HG03558 (cell line): ENCODE measurements at regions not wholly inside any gene's neighbourhood (a gene's known extent, or its start where the extent isn't known, plus 50 kb on each side); places are given as distances from the start of the nearest gene placed in this dataset.

ENCODE experiments used
- ATAC-seq: cut with Tn5 transposase; IDR thresholded peaks from one replicate; pipeline ENCODE4 v1.9.1; 2021; ENCODE audit warnings: moderate number of reproducible peaks; ENCODE audit not compliant: unreplicated experiment; ENCODE audit errors: extremely low read depth

DNA sequence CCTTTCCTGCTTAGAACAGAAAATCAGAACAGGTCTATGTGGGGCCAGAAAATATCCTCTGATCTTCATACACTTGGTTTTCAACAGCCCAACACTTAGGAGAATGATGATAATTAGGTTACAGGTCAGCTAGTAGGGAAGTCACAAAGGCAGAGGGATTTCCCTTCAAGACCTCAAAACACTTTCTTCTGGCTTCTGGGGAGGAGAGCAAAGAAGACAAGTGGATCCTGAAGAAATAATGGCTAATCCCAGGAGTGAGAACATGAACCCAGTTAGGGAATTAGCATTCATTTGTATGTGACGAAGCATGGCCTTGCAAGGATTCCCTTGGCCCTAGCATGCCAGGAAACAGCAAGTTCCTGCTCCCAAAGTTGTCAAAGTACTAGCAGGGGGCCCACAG is 223.3 kb downstream of the BCAT1 start:
- no peak for ATAC-seq

DNA sequence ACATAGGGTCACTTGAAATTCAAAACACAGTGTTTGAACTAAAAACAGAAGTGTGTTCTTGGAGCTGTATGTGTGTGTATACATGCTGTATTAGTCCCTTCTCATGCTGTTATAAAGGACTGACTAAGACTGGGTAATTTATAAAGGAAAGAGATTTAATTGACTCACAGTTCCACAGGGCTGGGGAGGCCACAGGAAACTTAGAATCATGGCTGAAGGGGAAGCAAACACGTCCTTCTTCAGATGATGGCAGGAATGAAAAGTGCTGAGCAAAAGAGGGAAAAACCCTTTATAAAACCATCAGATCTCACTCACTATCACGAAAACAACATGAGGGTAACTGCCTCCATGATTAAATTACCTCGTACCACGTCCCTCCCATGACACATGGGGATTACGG is 224.1 kb downstream of the BCAT1 start:
- no peak for ATAC-seq

DNA sequence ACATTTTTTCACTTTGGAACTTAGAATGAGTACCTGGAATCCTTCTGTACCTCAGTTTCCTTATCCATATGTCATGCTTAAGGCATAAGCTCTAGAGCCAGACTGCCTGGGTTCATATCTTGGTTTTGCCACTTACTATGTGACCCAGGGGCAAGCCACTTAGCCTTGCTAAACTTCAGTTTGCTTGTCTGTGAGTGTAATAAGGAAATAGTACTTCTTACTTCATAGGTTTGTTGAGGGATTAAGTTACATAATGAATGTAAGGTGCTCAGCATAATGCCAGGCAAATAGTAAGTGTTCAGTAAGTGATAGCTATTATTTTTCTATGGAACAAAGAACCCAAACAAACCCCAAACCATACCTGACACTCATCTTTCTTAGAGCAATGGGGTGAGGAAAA is 225.1 kb downstream of the BCAT1 start:
- no peak for ATAC-seq

DNA sequence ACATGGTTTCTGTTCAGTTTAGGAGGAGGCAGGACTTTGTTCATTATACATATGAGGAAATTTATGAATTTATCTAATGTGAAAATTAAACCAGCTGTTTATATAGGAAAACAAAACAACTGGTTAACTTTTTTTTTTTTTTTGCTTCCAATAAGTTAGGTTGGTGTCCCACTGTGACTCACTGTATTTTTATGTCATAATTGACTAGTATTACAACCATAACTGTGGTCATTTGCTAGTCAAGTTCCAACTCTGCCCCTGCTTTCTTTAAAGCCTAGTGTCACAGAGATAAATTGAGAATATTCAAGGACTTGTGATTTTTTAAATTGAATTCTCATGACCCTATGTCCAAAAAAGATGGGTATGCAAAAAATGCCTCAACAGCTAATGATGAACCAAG is 227.7 kb downstream of the BCAT1 start:
- ATAC-seq, result no peak

DNA sequence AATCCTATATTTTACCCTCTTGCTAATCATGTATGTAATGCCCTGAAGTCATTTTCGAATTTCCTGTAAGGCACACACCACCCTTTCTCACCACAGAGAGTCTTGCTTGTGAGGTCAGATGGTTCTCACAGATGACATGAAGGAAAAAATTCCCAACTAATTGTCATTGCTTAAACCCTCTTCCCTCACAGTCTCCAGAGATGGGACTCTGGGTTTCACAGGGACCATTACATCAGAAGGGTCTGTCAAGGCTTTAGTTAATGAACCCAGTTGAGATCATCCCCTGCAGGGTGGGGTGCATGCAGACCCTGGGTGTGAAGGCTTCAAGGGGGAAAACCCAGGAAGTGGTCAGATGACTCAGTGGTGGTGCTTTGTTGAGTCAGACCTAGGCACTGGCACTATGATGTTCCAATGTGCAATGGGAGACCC is 229.6 kb downstream of the BCAT1 start:
- ATAC-seq, result peak; percentile 84

DNA sequence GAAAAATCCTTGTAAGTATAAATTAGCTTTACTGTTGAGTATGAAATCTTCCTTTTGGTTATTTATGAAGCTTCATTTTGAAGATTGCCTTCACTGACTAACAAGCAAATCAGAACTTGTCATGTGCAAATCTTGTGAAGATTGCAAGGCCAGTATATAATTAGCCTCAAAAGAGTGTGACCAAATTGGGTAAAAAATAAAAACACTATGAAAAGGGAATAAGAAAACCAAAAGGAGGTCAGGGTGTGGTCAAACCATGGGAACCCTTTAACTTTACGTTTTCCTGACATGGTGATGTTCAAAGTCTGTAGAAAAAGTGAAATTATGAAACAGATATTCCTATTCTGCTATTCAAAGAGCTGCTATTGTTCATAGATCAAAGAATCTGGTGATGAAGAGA is 230.3 kb downstream of the BCAT1 start:
- ATAC-seq, result no peak

DNA sequence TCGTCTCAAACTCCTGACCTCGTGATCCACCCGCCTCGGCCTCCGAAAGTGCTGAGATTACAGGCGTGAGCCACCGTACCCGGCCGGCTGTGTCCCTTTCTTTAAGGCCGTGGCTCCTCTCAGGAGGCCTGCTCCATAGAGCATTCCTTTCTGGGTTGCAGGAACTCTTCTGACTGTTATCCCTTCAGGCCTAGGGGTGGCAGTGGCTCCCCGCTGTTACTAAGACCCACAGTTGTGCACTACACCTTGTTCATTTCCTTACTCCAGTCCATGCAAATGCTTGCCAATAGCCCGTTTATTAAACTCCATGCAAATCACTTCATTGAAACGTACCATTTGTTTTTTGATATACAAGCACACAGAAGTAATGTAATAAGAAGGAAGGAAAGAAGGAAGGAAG is 234.7 kb downstream of the BCAT1 start:
- ATAC-seq, result no peak

DNA sequence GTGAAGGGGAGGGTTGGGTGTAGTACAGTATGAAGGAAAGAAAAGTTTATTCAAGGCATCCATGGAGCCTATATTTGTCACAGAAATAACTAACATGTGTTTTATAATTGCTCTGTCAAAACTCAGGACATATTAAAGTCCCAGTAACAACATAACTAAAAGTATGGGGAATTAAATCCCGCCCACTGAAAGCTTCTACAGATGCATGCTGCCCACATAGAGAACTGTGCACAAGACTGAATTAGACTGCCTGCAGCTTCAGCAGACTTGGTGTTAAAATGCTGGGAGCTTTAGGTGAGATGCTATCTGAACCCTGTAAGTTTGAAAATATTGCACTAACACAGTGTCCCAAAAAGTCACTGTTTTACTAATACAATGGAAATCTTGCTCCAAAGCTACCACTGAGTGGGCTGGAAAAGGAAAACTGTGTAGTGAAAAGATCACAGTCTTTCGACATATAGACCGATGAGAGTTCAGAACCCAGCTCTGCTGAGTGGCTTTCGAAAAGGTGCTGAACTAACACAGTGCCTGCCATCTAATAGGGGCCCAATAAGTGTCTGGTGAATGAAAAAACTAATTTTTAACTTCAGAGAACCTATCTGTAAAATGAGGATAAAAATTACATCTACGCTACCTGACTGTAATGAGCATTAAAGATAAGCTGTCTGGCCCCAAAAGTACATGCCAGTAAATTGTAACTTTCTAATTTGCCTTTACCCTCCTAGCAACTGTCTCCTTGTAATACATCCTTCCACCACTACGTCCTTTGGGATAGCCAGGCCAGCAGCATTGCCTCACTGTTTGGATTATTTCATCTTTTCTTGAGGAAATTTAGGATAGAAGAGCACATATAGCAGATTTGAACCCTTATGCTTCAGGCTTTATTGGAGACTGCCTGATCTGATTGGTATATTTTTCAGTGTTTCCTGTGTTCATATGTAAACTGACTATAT is 237.6 kb downstream of the BCAT1 start:
- no peak for ATAC-seq

DNA sequence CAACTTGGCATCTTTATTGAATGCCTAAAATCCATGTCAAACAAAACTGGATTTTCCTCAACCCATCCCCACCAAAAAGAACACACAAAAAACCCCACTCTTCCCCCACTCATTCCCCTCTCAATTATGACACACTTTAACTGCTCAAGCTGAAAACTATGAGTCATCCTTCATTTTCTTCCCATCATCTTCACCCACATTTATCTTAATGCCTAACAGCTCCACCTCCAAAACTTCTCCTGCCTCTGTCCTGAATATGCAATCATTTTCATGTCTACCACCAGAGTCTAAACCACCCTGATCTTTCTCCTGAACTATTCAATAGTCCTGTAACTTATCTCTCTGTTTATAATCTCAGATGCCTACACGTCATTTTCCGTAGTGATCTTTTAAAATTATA is 239.7 kb downstream of the BCAT1 start:
- ATAC-seq, result no peak

DNA sequence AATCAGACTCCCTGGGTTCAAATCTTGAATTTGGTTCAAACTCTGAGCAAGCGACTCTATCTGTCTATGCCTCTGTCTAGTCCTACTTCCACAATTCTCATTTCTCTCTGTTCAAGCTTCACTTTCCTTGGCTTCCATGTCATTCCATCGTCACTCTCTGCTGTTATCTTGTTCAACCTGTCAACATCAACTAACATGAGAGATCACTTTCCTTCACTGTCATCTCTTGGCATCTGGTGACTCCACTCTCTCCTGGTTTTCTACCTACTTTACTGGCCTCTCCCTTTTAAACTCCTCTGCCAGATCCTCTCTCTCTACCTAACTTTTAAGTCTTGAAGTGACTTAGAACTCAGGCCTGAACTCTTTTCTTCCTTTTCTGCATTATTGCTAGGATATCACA is 240.2 kb downstream of the BCAT1 start:
- ATAC-seq, result no peak

DNA sequence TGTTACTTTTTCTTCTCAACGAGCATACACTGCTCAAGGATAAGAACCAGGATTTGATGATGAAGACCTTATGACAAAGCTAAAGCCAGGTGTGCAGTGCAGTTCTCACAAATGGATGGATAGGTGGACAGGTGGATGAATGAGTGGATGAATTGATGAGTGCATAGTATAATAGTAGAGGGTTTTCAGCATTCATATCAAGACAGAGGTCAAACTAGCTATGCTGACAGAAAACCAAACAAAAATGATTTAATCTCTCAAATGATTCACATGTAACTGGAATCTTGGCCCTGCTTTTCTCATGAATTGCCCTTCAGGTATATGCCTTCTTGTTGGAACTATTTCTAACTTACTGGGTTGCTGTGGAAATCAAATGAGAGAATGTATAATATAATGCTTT is 240.9 kb downstream of the BCAT1 start:
- ATAC-seq, result no peak

DNA sequence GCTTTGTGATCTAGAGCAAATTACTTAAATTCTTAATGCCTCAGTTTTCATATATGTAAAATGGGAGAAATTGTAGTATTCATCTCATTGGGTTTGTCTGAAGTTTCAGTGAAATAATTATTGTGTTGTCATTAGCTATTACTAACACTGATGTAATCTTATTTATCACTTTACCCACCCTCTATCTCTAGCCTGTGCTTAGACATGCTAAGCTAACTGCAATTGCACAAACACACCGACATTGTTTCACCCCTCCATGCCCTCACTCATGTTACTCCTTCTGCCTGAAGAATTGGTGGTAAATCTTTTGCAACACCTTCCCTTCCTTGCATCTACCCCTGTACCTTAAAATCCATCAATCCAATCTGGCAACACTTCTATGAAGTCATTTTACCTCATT is 241.6 kb downstream of the BCAT1 start:
- no peak for ATAC-seq

DNA sequence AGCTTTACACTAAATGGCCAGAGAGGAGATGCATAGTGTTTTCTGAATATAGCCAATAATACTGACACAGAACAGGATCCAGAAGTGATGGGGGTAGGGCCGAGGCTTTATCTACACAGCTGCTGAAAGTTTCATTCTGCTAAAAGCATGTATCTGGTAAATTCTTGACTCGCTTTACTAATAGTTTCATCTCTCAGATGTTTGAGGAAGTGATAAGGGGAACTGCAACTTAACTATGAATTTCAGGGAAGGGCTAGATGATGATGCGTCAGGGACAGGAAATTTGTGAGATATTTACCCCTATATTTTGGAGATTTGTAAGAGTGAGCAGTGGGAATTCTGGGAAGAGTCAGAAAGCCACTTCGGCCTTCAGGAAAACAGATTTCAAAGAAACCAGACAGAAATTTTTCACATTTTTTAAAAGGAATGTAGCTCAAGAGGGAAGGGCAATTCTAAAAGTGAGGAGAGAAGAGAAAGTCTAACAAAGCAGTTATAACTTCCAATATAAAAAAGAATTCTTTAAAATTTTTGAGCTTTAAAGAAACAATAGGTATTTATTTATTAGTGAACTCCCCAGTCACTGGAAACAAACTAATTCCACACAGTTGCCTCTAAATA is 243.1 kb downstream of the BCAT1 start:
- ATAC-seq, result peak; percentile 98

DNA sequence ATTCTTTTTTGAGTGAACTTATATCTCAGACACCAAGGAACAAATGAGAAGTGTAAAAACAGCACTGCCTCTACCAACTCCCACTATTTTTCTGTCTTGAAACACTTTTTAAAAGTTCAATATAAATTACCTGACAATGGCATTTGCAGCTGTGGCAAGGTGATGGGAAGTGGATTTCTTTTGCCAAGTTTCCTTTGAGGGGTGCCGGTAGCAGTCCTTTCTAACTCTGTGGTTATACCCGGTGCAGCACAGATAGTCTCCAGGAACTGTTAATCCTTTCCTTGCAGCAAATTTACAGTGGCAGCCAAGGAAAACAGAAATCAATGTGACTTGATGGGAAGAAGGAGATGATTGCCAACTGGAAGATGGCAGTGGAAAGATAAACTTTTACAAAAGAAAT is 243.7 kb downstream of the BCAT1 start:
- ATAC-seq, result no peak

DNA sequence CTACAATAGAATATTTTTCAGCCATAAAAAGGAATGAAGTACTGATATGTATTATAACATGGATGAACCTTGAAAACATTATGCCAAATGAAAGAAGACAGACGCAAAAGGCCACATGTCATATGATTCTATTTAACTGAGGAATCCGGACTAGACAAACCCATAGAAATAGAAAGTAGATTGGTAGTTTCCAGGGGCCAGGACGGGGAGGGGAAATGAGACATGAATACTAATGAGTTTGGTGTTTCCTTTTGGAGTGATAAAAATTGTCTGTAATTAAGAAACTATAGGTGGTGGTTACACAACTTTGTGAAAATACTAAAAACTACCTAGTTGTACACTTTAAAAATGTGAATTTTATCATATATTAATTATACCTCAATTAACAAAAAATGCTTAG is 247.6 kb downstream of the BCAT1 start:
- ATAC-seq, result no peak

DNA sequence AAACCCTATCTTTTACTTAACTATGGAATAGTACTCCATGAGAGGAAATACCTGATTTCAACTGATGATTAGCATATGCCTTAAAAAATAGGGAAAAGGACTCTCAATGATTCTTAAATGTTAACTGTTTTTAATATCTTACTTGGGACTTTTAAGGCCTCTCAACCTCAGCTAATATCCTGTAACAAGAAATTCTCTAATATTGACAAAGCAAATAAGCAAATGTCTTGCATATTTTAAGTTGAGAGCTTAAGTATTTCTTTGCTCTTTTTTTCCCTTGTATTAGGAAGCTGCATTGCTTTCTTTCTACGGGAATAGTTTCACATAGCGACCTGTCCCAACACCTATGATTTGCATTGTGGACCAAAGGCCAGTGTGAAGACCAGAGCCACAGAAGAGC is 249.9 kb downstream of the BCAT1 start:
- ATAC-seq, result no peak

DNA sequence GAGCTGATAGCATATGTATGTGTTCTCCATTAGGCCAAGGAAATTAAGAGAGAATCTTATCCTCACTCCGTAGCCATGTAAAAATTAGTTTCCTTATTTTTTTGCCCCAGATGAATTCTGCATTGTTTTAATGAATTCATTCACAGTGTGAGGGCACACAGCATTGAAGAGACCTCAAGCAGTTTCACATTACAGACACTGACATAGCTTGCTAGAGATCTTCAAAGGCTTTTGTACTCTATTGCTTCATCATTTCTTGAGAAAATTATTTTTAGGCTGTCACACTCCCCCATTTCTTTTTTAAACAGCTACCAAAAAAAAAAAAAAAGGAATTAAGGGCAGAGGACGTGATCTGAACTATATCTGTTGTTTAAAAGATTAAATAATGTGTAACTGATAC is 251.1 kb downstream of the BCAT1 start:
- no peak for ATAC-seq

DNA sequence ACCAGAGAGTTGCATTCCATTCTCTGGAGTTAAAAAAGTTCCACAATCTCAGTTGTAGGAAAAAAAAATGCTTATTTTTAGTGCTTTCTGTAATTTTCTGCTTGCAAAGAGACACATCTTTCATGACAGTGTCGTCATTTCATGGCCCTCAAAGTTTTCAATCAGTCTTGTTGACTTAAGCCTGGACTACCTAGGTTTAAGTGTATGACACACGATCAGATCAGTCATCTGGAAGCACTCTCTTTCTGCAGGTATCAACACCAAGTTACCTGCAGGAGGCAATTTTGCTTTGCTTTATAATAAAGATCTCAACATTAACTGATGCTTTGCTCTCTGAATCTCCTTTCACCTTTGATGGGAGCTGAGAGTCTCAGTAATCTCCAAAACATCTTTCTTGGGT is 251.6 kb downstream of the BCAT1 start:
- no peak for ATAC-seq

DNA sequence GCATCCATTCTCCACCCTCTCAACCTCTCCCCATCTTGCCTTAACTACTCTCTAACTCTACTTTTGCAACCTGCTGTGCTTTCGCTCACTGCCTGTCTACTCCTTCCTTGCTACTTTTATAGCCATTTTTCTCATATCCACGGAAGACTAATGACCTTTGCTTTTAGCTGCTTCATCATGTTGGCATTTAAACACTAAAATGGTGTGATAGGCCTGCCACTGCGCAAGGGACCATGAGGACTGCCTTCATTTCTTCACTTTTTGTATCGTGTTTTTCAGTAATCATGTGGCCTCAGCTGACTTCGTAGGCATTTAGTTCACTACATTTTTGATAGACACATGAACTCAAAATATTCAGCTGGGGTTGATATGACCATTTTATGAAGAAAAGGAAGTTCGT is 252.1 kb downstream of the BCAT1 start:
- no peak for ATAC-seq

DNA sequence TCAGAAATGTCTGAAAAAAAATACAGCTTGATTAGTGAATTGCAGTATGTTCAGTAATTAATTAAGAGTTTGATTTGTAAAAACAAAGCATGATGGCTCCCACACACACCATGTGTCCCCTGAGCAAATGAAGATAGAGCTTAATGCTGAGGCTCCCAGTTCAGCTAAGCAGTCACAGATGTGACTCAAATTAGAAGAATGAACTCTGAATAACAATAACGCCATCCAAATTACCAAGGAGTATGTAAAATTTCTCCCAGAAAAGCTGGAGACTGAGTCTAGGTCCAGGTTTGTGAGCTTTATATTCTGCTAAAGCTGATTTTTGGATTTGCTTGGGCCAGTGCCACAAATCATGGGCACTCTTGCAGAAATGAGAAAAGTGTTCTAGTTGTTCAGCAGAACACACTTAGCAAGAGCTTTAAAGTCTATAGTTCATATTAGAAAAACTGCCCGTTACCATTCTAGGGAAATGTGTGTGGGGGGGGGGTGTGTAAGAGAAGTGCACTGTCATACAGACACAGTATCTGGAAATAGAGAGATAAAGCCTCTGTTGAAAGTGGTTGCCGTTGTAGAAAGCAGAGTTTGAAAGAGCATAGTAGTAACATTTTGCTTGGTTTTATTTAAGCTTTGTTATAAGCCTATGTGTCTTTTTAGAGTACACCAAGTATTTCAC is 253.1 kb downstream of the BCAT1 start:
- no peak for ATAC-seq

DNA sequence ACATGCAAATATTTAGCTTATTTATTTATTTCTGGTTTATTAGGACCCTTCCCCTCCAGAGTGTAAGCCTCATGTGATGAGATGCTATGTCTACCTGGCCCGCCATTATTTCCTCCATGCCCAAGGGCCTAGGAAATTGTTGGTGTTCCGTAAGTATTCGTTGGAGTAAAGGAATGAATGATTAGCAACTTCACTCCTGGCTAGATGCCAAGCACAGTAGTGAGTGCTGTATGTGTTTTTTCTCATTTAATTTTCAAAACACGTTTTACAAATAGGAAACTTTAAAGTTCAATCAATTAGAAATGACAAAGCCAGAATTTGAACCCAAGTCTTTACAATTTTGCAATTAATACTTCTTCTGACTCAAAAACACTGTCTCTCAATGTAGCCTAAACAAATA is 253.8 kb downstream of the BCAT1 start:
- no peak for ATAC-seq
